ENCODE measurements at regions not wholly inside any gene's neighbourhood (a gene's known extent, or its start where the extent isn't known, plus 50 kb on each side); places are given as distances from the start of the nearest gene placed in this dataset.

- BruUV-seq (replicated peaks) = no TSS peak
Measured at GRCh38 chr12:66915306-66915904, 236.5 kb upstream of the GRIP1 start.

GRCh38 chr12:66916189-66916588, 237.3 kb upstream of the GRIP1 start:
- intact Hi-C loops (cut with micrococcal nuclease; ENCODE audit: unreplicated experiment) = no loop called here
- Histone ChIP-seq H4K20me1 (ENCODE audit: insufficient read depth, low read length) (no peaks in the 10 kb centered on the region), H2AFZ (ENCODE audit: low read length) (no peak overlapping the region), H3K4me1 (ENCODE audit: insufficient read depth, low read length, poor library complexity, severe bottlenecking) (no peaks in the 10 kb centered on the region), H3K79me2 (ENCODE audit: insufficient read depth, low read depth, low read length) (no peaks in the 10 kb centered on the region), H3K9me3 (ENCODE audit: low read length) (no peaks in the 10 kb centered on the region), H3K4me3 (ENCODE audit: low read depth, low read length, poor library complexity, severe bottlenecking) (no peak overlapping the region), H3K9me2 (ENCODE audit: insufficient read depth, low read length) (no peaks in the 10 kb centered on the region), H3K4me2 (ENCODE audit: low read length) (no peak overlapping the region), H3K36me3 (ENCODE audit: insufficient read depth, low read length) (no peaks in the 10 kb centered on the region), H3K27ac (ENCODE audit: low read depth, low read length, poor library complexity, severe bottlenecking) (no peak overlapping the region)
- BruUV-seq (replicated peaks) = no TSS peak
- no peak for DNase-seq (ENCODE audit: low spot score)
- CTCF ChIA-PET (ENCODE audit: unreplicated experiment) = no interaction called here
- TF ChIP-seq CTCF (conservative IDR thresholded peaks at IDR 0.05; ENCODE audit: low read length) (no peak), EZH2phosphoT487 (IDR thresholded peaks at IDR 0.05; ENCODE audit: borderline replicate concordance, low read depth, low read length) (no peak)
- POLR2A ChIA-PET = no interaction called here

More at GRCh38 chr12:66915306-66915904, 236.5 kb upstream of the GRIP1 start:
- CTCF ChIA-PET (ENCODE audit: unreplicated experiment) = no interaction called here
- Histone ChIP-seq H3K27ac (ENCODE audit: low read depth, low read length, poor library complexity, severe bottlenecking) (no peak overlapping the region), H3K4me3 (ENCODE audit: low read depth, low read length, poor library complexity, severe bottlenecking) (no peak overlapping the region), H3K4me1 (ENCODE audit: insufficient read depth, low read length, poor library complexity, severe bottlenecking) (no peaks in the 10 kb centered on the region), H3K79me2 (ENCODE audit: insufficient read depth, low read depth, low read length) (no peaks in the 10 kb centered on the region), H2AFZ (ENCODE audit: low read length) (no peak overlapping the region), H3K9me2 (ENCODE audit: insufficient read depth, low read length) (no peaks in the 10 kb centered on the region), H3K4me2 (ENCODE audit: low read length) (no peak overlapping the region), H4K20me1 (ENCODE audit: insufficient read depth, low read length) (no peaks in the 10 kb centered on the region), H3K36me3 (ENCODE audit: insufficient read depth, low read length) (no peaks in the 10 kb centered on the region), H3K9me3 (ENCODE audit: low read length) (no peaks in the 10 kb centered on the region)
- TF ChIP-seq CTCF (conservative IDR thresholded peaks at IDR 0.05; ENCODE audit: low read length) (no peak), EZH2phosphoT487 (IDR thresholded peaks at IDR 0.05; ENCODE audit: borderline replicate concordance, low read depth, low read length) (no peak)
- DNase-seq (ENCODE audit: low spot score) = no peak
- intact Hi-C loops (cut with micrococcal nuclease; ENCODE audit: unreplicated experiment) = no loop called here
- POLR2A ChIA-PET = no interaction called here

GRCh38 chr12:66919466-66919865, 240.6 kb upstream of the GRIP1 start:
- ChIA-PET CTCF (ENCODE audit: unreplicated experiment) (no interaction called here), POLR2A (no interaction called here)
- no peak for TF ChIP-seq EZH2phosphoT487 (IDR thresholded peaks at IDR 0.05; ENCODE audit: borderline replicate concordance, low read depth, low read length)
- Histone ChIP-seq H4K20me1 (ENCODE audit: insufficient read depth, low read length) (no peaks in the 10 kb centered on the region), H3K9me2 (ENCODE audit: insufficient read depth, low read length) (no peaks in the 10 kb centered on the region), H3K4me3 (ENCODE audit: low read depth, low read length, poor library complexity, severe bottlenecking) (no peak overlapping the region), H3K27ac (ENCODE audit: low read depth, low read length, poor library complexity, severe bottlenecking) (no peak overlapping the region), H2AFZ (ENCODE audit: low read length) (no peak overlapping the region), H3K79me2 (ENCODE audit: insufficient read depth, low read depth, low read length) (no peaks in the 10 kb centered on the region), H3K4me2 (ENCODE audit: low read length) (no peak overlapping the region), H3K9me3 (ENCODE audit: low read length) (no peaks in the 10 kb centered on the region), H3K36me3 (ENCODE audit: insufficient read depth, low read length) (no peaks in the 10 kb centered on the region), H3K4me1 (ENCODE audit: insufficient read depth, low read length, poor library complexity, severe bottlenecking) (no peaks in the 10 kb centered on the region)
- BruUV-seq (replicated peaks) = no TSS peak
- intact Hi-C loops (cut with micrococcal nuclease; ENCODE audit: unreplicated experiment) = no loop called here
- DNase-seq (ENCODE audit: low spot score) = no peak
